GM19035 (cell line): ENCODE measurements at regions not wholly inside any gene's neighbourhood (a gene's known extent, or its start where the extent isn't known, plus 50 kb on each side); places are given as distances from the start of the nearest gene placed in this dataset.

Experiments used
- ATAC-seq: cut with Tn5 transposase; IDR thresholded peaks from one replicate; pipeline ENCODE4 v1.9.1; 2021; ENCODE audit not compliant: unreplicated experiment

DNA sequence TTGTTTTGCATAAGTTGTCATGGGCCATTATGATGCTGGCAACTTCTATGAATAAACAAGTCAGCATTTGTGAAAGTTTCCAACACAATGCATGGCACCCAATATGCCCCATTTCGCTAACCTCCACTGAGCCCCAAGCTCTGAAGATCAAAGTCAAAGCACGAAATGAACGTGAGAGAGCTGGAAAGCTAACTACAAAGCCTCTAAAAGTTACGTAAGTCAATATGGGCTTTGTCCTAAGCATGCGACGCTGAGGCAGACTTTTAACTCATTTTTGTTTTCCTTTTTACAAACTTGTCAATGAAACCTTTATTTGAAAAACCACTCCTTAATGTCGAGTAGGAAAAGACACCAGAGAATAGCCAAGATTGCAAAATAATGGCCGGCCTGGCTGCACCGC lies 131.6 kb upstream of the NUDT7 start:
- ATAC-seq: no peak

DNA sequence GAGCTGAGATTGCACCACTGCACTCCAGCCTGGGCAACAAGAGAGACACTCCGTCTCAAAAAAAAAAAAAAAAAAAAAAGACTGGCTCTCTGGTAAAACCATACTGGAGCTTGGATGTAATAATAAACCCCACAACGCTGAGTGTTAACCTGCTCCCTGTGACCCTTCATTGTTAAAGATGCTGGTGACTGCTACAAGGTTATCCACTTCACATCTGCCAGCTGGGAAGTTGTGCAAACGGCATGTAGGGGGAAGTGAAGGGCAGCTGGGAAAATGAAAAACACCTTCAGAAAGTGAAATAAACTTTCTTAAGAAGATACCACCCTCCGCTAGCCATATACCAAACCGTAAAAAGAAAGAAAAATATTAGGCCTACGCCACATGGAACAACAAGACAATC lies 131.0 kb upstream of the NUDT7 start:
- ATAC-seq: no peak

DNA sequence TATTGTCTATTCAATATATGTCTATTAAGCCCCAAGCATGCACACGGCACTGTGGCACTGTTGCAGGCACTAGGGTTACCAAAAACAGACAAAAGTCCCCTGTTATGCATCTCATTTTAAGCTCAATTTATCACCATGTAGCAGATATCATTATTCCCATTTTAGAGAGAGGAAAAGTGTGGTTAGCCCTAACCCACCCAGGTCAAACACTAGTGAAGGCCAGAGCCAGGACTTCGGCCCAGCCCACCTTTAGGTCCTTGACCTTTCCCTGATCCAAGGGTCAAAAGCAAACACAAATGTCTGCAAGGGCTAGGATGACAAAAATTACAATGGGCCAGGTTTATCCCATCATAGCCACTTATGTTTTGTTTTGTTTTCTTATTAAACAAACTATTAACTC lies 130.3 kb upstream of the NUDT7 start:
- ATAC-seq: no peak

DNA sequence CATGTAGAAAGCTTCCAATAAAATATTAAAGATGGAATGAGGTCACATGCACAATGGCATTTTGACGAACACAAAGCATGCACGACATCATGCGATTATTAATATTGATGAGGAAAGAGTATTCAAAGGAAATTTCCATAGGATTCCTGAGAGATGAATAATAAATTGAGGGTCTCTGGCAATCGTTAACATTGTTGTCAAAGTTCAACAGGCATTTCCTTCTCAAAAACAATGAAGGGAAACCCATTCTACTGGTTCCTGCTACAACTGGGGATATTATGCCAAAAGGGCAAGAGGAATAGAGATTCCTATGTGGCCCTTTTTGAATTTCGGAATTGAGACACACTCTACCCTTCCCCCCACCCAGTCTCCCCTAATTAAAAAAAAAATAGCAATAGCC lies 128.3 kb upstream of the NUDT7 start:
- no peak for ATAC-seq

DNA sequence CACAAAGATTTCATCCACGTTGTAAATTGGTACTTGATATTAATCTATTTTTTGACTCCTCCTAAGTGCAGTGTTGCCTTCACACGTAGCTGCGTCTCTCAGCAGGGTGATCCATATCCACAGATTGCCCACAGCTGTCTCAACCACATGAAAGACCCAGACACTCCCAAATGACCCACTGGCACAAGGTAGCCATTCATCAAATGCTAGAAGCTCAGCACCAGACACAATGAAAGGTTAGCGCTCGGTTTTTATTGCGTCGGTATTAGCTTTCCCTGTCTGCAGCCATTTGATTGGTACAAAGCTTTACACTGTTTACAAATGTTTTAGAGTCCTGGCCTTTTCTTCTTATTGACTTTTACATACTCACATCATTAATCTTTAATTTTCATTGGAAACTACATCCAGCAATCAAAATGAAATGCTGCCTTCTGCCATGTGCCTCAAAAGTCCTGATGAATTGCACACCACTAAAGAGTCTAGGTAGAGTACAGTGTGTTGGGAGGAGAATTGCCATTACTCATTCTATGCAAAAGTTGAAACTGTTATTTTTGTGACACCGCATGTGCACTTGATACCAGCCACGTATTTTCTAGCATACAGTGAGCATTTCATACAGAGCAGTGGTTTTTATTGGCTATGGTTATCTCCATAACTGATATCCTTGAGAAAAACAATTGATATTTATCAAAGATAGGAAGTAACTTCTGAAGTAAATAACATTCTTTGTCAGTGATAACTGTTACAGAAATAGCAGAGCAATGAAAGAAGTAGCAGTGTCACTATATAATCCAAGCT lies 127.3 kb upstream of the NUDT7 start:
- ATAC-seq: no peak

DNA sequence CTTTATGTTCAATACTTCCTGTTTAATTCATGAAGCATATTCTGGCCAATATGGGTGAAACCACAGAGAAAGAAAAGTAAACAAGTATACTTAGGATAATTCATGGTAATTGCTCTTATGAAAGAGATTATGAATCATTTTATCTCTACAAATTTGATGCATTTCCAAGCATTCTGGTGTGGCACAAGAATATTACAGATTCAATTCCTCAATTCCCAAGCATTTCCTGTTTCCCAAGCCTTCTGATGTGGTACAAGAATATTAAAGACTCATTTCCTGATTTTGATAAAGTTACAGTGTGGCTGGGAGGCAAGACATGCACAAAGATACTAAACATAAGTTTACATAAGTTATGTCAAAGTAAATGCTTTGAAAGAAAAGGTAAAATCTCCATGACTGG lies 126.1 kb upstream of the NUDT7 start:
- no peak for ATAC-seq

DNA sequence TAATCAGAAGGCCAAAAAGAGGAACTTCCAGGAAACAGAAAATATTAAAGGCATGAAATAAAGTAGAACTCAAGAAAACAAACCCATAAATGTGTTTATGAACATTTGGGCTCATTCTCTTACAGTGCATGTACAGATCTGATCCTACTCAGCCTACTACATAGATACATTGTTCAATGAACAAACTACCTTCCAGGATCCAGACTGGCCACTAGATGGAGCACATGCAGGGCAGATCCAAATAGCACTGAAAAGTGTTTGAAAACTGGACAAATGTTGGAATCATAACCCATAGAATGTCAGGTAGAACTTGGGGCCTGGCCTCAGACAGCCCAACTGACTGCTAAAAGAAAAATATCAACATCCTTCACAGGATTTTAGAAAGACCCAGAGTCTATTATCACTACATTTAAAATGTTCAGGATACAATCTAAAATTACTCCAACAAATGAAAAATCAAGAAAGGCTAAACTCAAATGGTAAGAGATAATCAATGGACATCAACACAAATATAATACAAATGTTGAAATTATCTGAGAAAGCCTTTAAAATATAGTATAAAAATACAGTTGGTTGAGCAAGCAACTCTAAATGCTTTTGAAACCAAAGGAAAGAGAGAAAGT lies 122.4 kb upstream of the NUDT7 start:
- no peak for ATAC-seq

DNA sequence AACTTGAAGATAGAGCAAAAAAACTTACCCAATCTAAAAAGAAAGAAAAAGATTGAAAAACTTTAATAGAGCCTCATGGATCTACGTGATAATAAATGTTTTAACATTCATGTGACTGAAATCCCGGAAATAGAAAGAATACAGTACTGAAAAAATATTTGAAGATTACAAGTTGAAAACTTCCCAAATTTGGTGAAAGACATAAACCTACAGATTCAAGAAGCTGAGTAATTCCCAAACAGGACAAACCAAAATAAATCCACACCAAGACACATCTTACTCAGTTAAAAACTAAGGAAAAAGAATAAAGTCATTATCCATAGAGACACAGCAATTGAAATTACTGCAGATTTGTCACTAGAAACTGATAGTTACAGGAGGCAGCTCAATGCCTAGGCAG lies 121.8 kb upstream of the NUDT7 start:
- ATAC-seq: no peak

DNA sequence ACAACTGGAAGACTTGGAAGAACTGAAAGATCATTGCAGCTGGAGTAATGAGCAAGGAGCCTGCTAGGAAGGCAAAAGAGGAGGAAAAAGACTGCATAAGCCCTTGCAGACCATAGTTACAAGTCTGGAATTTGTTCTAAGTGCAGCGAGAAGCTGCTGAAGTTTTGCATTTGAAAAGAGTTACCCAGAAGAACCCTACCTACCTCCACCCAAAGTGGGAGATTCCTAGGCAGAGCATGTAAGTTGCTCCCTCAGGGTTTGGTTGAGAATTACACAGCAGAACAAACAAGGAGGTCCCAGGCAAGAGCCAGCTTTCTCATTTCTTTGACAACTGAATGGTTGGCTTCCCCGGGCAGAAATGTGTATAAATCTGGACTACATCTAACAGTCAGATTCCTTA lies 118.7 kb upstream of the NUDT7 start:
- ATAC-seq: no peak

DNA sequence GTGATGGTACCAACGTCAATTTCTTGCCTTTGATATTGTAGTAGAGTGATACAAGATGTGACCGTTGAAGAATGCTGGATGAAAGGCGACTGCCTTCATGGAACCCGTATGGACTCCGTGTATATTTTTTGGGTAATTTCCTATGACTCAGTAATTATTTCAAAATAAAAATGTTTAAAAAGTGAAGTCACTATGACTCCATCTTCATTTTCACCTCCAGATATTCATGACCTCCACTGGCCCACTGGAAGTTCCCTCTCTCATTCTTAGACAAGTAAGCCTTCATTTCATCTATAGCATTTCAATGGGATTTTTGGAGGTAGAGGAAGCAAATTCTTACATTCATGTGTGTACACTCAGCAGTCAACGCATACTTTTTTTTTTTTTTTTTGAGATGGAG lies 111.8 kb upstream of the NUDT7 start:
- ATAC-seq: no peak

DNA sequence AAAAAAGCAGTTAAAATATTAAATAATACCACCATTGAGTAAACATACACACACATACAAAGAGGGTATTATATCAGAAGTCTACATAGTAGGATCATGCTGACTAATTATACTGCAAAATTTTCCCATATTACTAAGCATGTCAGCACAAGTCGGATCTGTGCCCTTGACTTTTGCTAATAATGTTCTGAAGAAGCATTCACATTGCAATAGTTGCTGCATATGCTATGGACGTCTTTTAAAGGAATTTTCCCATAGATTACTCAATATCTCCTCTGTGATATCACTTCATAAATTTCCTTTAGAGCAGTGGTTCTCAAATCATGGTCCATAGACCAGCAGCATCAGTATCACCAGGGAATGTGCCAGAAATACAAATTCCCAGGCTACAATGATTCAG lies 110.9 kb upstream of the NUDT7 start:
- no peak for ATAC-seq

DNA sequence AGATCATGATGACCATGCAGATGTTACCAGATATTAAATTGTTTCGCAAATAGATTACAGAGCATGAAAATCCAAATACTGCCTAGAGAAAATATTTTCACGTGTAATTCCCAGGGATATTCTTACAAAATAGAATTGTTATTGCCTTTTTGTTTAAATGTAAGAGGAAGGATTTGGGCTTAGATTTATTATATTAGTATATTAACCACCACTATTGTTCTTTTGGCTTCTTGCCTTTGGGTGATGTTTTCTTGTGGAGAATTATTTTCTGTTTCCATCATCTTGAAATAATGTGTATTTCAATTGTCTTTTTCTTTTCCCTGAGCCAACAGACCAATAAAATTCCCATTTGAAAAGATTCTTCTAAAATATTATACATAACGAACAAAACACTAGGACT lies 109.7 kb upstream of the NUDT7 start:
- no peak for ATAC-seq

DNA sequence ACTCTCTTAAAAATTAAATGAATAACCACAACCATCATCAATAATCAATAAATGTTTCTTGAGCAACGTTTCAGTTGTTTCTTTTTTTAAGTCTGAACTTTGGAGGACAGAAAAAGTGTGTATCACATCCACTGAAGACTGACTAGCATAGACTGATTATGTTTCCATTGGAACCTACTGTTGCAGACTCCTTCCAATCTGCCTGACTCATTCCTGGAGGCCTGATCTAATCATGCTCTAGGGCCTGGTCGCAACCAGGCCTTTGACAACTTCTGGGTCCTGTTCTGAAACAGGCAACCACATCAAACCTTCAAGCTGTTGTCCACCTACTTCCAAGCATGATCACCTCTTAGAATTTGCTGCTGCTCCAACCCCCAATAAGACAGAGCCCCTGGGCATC lies 109.2 kb upstream of the NUDT7 start:
- ATAC-seq: no peak

DNA sequence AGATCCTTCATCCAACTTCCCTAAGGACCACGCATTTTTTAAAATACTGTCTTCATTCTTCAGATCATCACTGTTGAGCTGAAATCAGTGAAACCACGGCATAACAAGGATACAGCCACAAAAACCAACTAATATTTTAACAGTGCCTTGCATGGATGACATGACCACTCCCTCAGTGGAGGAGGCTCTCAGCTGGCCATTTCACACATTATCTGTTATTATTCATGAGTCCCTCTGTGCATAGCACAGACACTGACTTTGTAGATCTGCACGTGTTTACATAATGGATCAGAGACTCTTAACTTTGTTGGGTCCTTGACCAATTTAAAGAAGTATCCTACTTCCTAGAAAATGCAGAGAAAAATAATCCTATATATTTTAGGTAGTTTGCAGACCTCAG lies 104.8 kb upstream of the NUDT7 start:
- no peak for ATAC-seq

DNA sequence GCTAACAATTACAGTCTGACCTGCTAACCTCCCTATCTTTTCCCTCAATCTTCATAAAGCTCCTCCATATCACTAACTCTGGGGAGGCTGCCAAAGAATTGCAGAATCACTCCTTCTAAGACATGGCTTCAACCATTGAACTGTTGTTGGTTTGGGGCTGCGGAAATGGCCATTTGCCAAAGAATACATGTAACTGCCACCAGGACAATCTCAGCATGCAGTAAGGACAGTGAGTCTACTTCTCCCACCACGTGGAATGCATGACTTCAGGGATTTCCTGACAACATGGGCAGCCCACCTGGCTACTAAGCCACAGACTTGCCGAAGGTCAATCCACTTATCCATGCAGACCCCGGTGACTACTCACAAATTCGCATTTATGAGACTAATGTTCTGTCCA lies 104.3 kb upstream of the NUDT7 start:
- ATAC-seq: no peak

DNA sequence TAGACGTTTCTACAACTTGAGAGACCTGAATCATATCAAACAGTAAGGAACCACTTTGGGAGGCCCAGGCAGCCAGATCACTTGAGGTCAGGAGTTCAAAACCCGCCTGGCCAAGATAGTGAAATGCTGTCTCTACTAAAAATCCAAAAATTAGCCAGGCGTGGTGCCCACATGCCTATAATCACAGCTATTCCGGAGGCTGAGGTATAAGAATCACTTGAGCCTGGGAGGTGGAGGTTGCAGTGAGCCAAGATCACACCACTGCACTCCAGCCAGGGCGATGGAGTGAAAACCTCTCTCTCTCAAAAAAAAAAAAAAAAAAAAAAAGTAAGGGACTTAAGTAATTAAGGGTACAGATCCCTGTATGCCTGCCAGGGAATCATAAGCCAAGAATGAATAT lies 103.4 kb upstream of the NUDT7 start:
- no peak for ATAC-seq

DNA sequence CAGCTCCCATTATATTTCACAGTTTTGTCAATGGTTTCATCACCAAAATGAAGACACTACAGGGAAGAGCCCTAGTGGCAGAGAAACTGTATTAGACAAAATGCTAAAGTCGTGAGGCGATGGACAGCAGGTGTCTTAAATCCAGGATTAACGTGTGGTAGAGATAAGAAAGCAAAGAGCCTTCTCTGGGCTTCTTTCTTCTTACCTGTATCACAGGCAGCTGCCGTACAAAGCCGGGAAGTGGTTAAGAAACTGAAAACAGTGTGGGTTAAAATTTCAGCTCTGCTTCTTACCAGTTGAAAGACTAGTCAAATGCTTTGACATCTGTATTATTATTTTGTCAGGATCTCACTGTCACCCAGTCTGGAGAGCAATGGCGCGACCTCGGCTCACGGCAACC lies 98.2 kb upstream of the NUDT7 start:
- ATAC-seq: no peak

DNA sequence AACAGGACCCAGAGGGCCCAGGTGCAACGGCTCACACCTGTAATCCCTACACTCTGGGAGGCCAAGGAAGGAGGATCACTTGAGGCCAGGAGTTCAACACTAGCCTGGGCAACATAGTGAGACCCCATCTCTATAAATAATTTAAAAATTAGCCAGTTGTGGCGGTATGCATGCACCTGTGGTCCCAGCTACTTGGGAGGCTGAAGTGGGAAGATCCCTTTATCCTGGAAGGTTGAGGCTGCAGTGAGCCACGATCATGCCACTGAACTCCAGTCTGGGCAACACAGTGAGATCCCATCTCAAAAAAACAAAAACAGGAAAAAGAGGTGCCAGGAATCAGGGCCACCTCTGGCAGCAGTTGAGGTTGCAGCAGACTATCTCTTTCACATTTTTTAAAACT lies 85.7 kb upstream of the NUDT7 start:
- ATAC-seq: no peak

DNA sequence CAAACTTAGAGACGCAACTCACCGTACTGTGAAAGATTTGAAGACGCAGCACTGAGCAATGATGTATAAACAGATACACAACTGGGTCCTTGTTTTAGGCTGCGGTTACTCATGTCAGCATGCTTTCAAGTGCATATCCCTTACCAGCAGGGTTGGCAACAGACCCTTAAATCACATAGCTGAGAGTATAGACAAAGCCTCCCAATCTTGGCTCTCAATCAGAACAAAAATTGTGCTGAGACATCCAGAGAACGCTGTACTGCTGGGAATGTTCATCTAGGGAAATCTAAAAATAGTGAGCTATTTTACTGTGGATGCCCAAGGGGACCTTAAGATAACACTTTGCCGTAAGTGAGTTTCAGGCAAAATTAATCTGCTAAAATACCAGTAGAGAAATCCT lies 84.4 kb upstream of the NUDT7 start:
- no peak for ATAC-seq

DNA sequence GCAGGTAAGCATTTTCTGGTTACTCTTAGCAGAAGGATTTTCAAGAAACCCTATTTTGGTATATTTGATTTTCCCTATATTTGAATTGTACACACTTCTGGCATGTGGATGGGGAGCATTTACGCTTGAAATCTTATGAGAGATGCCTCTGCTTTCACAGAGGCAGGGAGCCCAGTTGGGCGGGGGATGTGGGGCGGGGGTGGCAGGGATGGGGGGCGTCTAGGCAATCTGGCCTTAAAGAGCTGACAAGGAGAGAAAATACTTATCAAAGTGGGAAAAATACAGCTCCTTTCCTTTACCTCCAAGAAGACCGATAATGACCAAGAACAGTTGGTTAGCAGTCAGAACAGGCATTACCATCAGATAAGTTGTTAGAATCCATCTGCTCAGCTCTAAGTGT lies 79.1 kb upstream of the NUDT7 start:
- no peak for ATAC-seq

DNA sequence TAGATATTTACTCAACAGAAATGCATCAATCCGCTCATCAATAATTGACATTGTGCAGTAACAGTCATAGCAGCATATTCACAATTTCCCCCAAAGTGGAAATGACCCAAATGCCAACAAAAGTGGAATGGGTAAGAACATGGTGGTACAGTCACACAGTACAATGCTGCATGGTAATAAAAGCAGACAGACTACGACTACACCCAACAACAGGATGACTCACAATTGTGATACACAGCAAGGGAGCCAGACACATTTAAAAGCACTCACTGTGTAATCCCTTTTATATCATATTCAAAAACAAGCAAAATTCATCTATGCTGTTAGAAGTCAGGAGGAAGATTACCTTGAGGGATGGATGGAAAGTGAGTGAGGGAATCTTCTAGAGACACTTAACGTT lies 76.5 kb upstream of the NUDT7 start:
- ATAC-seq: no peak

DNA sequence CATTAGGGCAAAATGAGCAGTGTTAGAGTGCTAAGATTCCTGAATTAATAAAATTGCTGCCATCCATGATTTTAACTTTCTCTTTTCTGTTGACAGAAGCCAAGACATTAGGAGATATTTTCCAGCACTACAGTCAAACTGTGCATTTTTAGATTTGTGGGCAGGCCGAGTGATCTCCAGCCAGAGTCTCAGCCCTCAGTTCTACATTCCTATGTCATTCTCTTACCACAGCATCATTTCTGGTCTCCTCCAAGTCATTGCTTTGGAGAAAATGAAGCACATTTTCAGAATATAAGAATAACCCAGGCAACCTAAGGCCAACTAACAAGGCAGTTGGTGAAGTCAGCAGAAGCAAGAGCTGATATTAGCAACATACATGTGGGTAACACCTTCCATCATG lies 74.6 kb upstream of the NUDT7 start:
- no peak for ATAC-seq

DNA sequence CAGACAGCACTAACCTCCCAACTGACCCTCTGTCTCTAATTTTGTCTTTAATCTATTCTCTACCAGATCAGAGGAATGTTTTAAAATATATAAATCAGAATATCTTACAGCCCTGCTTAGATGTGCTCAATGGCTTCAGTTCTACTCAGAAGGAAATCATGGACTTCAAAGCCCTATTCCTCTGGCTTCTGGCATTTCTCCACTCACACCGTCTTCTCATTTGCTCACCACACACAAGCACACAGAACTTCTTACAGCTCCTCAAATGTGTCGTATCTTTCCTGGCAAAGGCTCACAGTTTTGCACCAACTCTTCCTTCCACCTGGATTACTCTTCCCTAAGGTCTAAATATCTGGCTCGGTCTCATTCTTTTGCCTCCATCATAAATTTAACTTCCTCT lies 71.6 kb upstream of the NUDT7 start:
- no peak for ATAC-seq
